OCI-LY3 (cell line): ENCODE measurements at regions not wholly inside any gene's neighbourhood (a gene's known extent, or its start where the extent isn't known, plus 50 kb on each side); places are given as distances from the start of the nearest gene placed in this dataset.

Experiments used
- H2AFZ ChIP-seq: fragments of 200-600, 300-600 bp; shearing (Covaris generic); 2 replicates; pipeline ENCODE4 v1.6.0; 2014; ENCODE audit warnings: antibody characterized with exemption, low read depth, low read length
- H3K27ac ChIP-seq: fragments of 200-600, 300-600 bp; sonication (generic); 2 replicates; pipeline ENCODE4 v1.5.1; 2014; ENCODE audit warnings: mild to moderate bottlenecking, low read length, moderate library complexity, mixed read lengths
- H3K27me3 ChIP-seq: fragments of 200-600, 300-600 bp; sonication (generic); 2 replicates; pipeline ENCODE4 v1.6.1; 2014; ENCODE audit warnings: low read depth, low read length, mixed read lengths
- H3K36me3 ChIP-seq: fragments of 200-600, 300-600 bp; sonication (generic); replicated peaks from 2 replicates; pipeline ENCODE3; 2014; ENCODE audit warnings: low read depth, low read length, mixed read lengths
- H3K4me1 ChIP-seq: fragments of 300-600, 200-600 bp; sonication (generic); 2 replicates; pipeline ENCODE4 v1.6.1; 2014; ENCODE audit warnings: low read length, mixed read lengths
- H3K4me2 ChIP-seq: fragments of 200-600, 300-600 bp; sonication (generic); 2 replicates; pipeline ENCODE4 v1.6.1; 2014; ENCODE audit warnings: low read length, mixed read lengths
- H3K4me3 ChIP-seq: fragments of 300-600, 200-600 bp; sonication (generic); 2 replicates; pipeline ENCODE4 v1.5.1; 2014; ENCODE audit warnings: antibody characterized with exemption, mild to moderate bottlenecking, low read length, moderate library complexity
- H3K79me2 ChIP-seq: fragments of 300-600, 200-600 bp; shearing (Covaris generic); 2 replicates; pipeline ENCODE4 v1.6.1; 2014; ENCODE audit warnings: mild to moderate bottlenecking, low read length, mixed read lengths
- H3K9ac ChIP-seq: fragments of 300-600, 200-600 bp; shearing (Covaris generic); 2 replicates; pipeline ENCODE4 v1.6.0; 2014; ENCODE audit warnings: mild to moderate bottlenecking, low read length, moderate library complexity
- H3K9me3 ChIP-seq: fragments of 200-600, 300-600 bp; shearing (Covaris generic); 2 replicates; pipeline ENCODE4 v1.6.1; 2014; ENCODE audit warnings: low read length, mixed read lengths; ENCODE audit not compliant: insufficient read depth
- H4K20me1 ChIP-seq: fragments of 200-600, 300-600 bp; sonication (generic); 2 replicates; pipeline ENCODE4 v1.6.1; 2016; ENCODE audit warnings: low read length, mixed read lengths; ENCODE audit not compliant: insufficient read depth
- CTCF ChIP-seq: fragments of 200-600, 300-600 bp; sonication (generic); IDR thresholded peaks from 2 replicates; pipeline ENCODE4 v1.5.1; 2014; ENCODE audit warnings: antibody characterized with exemption, low read length, low read depth
- EZH2phosphoT487 ChIP-seq: fragments of 200-600 bp; shearing (Covaris generic); IDR thresholded peaks from 2 replicates; pipeline ENCODE4 v1.6.1; 2018; ENCODE audit warnings: antibody characterized with exemption, mixed run types, low read depth

GRCh38 chr3:124489506-124489905 lies 240.7 kb upstream of the UMPS start:
- H2AFZ ChIP-seq = no peak overlapping the region
- H3K9ac ChIP-seq = no peak overlapping the region
- H4K20me1 ChIP-seq = no peaks in the 10 kb centered on the region
- H3K36me3 ChIP-seq = no peaks in the 10 kb centered on the region
- H3K4me1 ChIP-seq = no peaks in the 10 kb centered on the region
- H3K27me3 ChIP-seq = peaks cover 17% of the 10 kb centered on the region; the same call in 1 of the 2 replicates
- H3K4me3 ChIP-seq = no peak overlapping the region
- H3K27ac ChIP-seq = no peak overlapping the region
- H3K4me2 ChIP-seq = no peak overlapping the region
- TF ChIP-seq CTCF (no peak), EZH2phosphoT487 (no peak)
- no peaks in the 10 kb centered on the region for H3K9me3 ChIP-seq
- H3K79me2 ChIP-seq = no peaks in the 10 kb centered on the region

- H2AFZ ChIP-seq = no peak overlapping the region
- H3K9me3 ChIP-seq = no peaks in the 10 kb centered on the region
- H4K20me1 ChIP-seq = no peaks in the 10 kb centered on the region
- no peak overlapping the region for H3K4me3 ChIP-seq
- H3K79me2 ChIP-seq = no peaks in the 10 kb centered on the region
- H3K27ac ChIP-seq = no peak overlapping the region
- H3K9ac ChIP-seq = no peak overlapping the region
- no peaks in the 10 kb centered on the region for H3K4me1 ChIP-seq
- no peaks in the 10 kb centered on the region for H3K36me3 ChIP-seq
- H3K4me2 ChIP-seq = no peak overlapping the region
- H3K27me3 ChIP-seq = peaks cover 18% of the 10 kb centered on the region; the same call in 1 of the 2 replicates
- TF ChIP-seq CTCF (no peak), EZH2phosphoT487 (no peak)
Measured at GRCh38 chr3:124491098-124491497, 239.2 kb upstream of the UMPS start.

GRCh38 chr3:124491875-124492274 lies 238.4 kb upstream of the UMPS start:
- no peaks in the 10 kb centered on the region for H4K20me1 ChIP-seq
- no peaks in the 10 kb centered on the region for H3K79me2 ChIP-seq
- TF ChIP-seq CTCF (no peak), EZH2phosphoT487 (no peak)
- H3K4me2 ChIP-seq = no peak overlapping the region
- H3K4me1 ChIP-seq = no peaks in the 10 kb centered on the region
- peaks cover 19% of the 10 kb centered on the region for H3K27me3 ChIP-seq
- H3K4me3 ChIP-seq = no peak overlapping the region
- H3K27ac ChIP-seq = no peak overlapping the region
- no peaks in the 10 kb centered on the region for H3K9me3 ChIP-seq
- H3K36me3 ChIP-seq = no peaks in the 10 kb centered on the region
- H3K9ac ChIP-seq = no peak overlapping the region
- H2AFZ ChIP-seq = no peak overlapping the region

DNA sequence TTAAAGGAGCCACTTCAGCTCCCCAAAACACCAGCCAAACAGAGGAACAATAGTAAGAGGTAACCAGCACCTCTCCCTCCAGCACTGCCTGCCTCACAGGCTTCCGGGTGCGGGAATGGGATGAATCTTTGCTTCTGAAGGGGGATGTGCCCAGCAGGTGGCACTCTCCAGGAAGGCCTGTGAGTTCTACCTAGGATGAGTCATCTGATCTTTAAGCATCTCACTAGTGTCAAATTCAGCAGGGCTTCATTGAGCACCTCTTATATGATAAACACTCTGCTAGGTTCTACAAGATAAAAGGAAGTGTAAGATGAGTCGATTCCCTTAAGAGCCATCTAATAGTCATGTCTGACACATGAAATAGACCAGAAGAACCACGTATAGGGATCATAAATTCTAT lies 237.4 kb upstream of the UMPS start:
- Histone ChIP-seq H3K79me2 (no peaks in the 10 kb centered on the region), H3K9me3 (no peaks in the 10 kb centered on the region), H2AFZ (no peak overlapping the region), H3K27me3 (peaks cover 15% of the 10 kb centered on the region), H3K4me3 (no peak overlapping the region), H3K9ac (no peak overlapping the region), H3K27ac (no peak overlapping the region), H3K4me2 (no peak overlapping the region), H3K36me3 (no peaks in the 10 kb centered on the region), H3K4me1 (no peaks in the 10 kb centered on the region), H4K20me1 (no peaks in the 10 kb centered on the region)
- no peak for TF ChIP-seq EZH2phosphoT487
- TF ChIP-seq CTCF = peak; percentile 50
